Panc1 (cell line): ENCODE measurements at regions not wholly inside any gene's neighbourhood (a gene's known extent, or its start where the extent isn't known, plus 50 kb on each side); places are given as distances from the start of the nearest gene placed in this dataset.
A peak's percentile ranks its signal among the peaks of the same experiment; 100 is the strongest.

ENCODE experiments used
- ATAC-seq: fragments of 200-7000 bp; cut with Tn5 transposase; 2 replicates; pipeline ENCODE4 v1.9.1; 2020; ENCODE audit warnings: mild to moderate bottlenecking, moderate library complexity
- BruUV-seq: library from RNA; stranded (reverse); fragments of 400-500 nt; replicated peaks from 2 replicates; lab custom pipeline; 2021; lab: Mats Ljungman, UMichigan
- CTCF ChIA-PET: fragments of 300-600 bp; sonication (Branson Sonifier 250); formaldehyde crosslinking; loops from one replicate; lab custom pipeline; 2022; ENCODE audit warnings: antibody characterized with exemption; lab: Charles Lee
- POLR2A ChIA-PET: fragments of 300-600 bp; sonication (Branson Sonifier 250); formaldehyde crosslinking; loops from one replicate; lab custom pipeline; 2022; ENCODE audit warnings: antibody characterized with exemption; lab: Charles Lee
- DNase-seq: peaks from one replicate; pipeline ENCODE4 v3.0.0-alpha.2; 2010; ENCODE audit warnings: low read depth, low spot score
- H3K27ac ChIP-seq: 2 replicates; pipeline ENCODE4 v1.5.1; 2011; ENCODE audit warnings: mild to moderate bottlenecking, low read length, inconsistent platforms
- H3K27me3 ChIP-seq: fragments of 200-500 bp; sonication (Bioruptor generic); 2 replicates; pipeline ENCODE4 v1.6.0; 2014; ENCODE audit warnings: low read length, inconsistent platforms; ENCODE audit not compliant: control insufficient read depth, insufficient read depth
- H3K36me3 ChIP-seq: fragments of 200-500 bp; sonication (Bioruptor generic); 2 replicates; pipeline ENCODE4 v1.5.1; 2014; ENCODE audit warnings: inconsistent platforms, mild to moderate bottlenecking, low read length, moderate library complexity; ENCODE audit not compliant: control insufficient read depth, insufficient read depth
- H3K4me1 ChIP-seq: 2 replicates; pipeline ENCODE4 v1.5.1; 2011; ENCODE audit warnings: inconsistent platforms, mild to moderate bottlenecking, low read length, moderate library complexity; ENCODE audit not compliant: control insufficient read depth, insufficient read depth
- H3K4me3 ChIP-seq, 2 experiments: 2 replicates each; pipeline ENCODE4 v1.5.1; 2011 to 2012; ENCODE audit warnings: low read depth in 2 of 2, low read length in 2 of 2, mild to moderate bottlenecking in 2 of 2, inconsistent platforms in 1 of 2, moderate library complexity in 1 of 2
- H3K9me3 ChIP-seq: fragments of 200-500 bp; sonication (Bioruptor generic); 2 replicates; pipeline ENCODE4 v1.5.1; 2014; ENCODE audit warnings: low read depth, mild to moderate bottlenecking, inconsistent platforms, low read length, moderate library complexity; ENCODE audit not compliant: control insufficient read depth, insufficient read depth
- POLR2AphosphoS5 ChIP-seq: IDR thresholded peaks from 2 replicates; pipeline ENCODE4 v1.6.1; 2012; ENCODE audit warnings: mild to moderate bottlenecking, low read depth, low read length, moderate library complexity
- REST ChIP-seq, 2 experiments: IDR thresholded peaks; 2 replicates each; pipeline ENCODE4 v1.6.1; 2011 to 2012; ENCODE audit warnings: low read depth in 2 of 2, control low read depth in 1 of 2, low read length in 1 of 2, mild to moderate bottlenecking in 1 of 2, moderate library complexity in 1 of 2; ENCODE audit not compliant: insufficient read depth in 1 of 2
- SIN3A ChIP-seq: IDR thresholded peaks from 2 replicates; pipeline ENCODE4 v1.6.1; 2012; ENCODE audit warnings: low read depth, mild to moderate bottlenecking, low read length, moderate library complexity, borderline replicate concordance; ENCODE audit not compliant: insufficient read depth
- TCF7L2 ChIP-seq: IDR thresholded peaks from 2 replicates; pipeline ENCODE4 v1.6.1; 2011; ENCODE audit warnings: mild to moderate bottlenecking, low read depth, low read length, inconsistent platforms
- in situ Hi-C: cut with HindIII; loops from 2 replicates; pipeline ENCODE4 v1.10.0; 2016; ENCODE audit warnings: low sequenced_read_pairs, low pct_unique_long_range_greater_than_20kb
- intact Hi-C: fragments of 100-400 bp; cut with micrococcal nuclease; formaldehyde crosslinking; loops from one replicate; pipeline ENCODE4 v1.10.0; 2022; ENCODE audit not compliant: unreplicated experiment
- TF ChIP-seq, protein P1 (sequence below): fragments of 450-650 bp; IDR thresholded peaks from 2 replicates; pipeline ENCODE4 v1.5.1; 2017; ENCODE audit warnings: mild to moderate bottlenecking

DNA sequence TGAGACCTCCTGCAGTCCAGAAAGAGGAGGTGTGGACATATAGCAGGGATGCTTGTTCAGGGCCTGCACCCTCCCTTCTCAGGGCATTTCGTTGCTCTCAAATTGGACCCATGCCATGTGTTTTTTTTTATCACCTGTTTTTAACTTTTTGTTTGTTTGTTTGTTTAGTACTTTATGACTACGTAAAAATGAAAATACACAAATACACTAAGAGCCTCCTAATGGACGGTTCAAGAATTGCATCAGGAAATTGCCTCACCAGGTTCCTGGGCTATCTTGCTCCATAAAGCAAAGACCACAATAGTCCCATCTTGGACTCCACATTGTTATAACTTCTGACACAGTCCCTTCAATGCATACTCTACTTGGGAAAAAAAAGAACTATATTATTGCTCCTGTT is 1685.9 kb upstream of the TENM3 start:
- Histone ChIP-seq H3K9me3 (no peaks in the 10 kb centered on the region), H3K4me1 (no peaks in the 10 kb centered on the region), H3K27ac (no peak overlapping the region), H3K27me3 (no peaks in the 10 kb centered on the region), H3K36me3 (no peaks in the 10 kb centered on the region), H3K4me3 (no peak overlapping the region)
- no peak for ATAC-seq
- TF ChIP-seq, protein P1, sequence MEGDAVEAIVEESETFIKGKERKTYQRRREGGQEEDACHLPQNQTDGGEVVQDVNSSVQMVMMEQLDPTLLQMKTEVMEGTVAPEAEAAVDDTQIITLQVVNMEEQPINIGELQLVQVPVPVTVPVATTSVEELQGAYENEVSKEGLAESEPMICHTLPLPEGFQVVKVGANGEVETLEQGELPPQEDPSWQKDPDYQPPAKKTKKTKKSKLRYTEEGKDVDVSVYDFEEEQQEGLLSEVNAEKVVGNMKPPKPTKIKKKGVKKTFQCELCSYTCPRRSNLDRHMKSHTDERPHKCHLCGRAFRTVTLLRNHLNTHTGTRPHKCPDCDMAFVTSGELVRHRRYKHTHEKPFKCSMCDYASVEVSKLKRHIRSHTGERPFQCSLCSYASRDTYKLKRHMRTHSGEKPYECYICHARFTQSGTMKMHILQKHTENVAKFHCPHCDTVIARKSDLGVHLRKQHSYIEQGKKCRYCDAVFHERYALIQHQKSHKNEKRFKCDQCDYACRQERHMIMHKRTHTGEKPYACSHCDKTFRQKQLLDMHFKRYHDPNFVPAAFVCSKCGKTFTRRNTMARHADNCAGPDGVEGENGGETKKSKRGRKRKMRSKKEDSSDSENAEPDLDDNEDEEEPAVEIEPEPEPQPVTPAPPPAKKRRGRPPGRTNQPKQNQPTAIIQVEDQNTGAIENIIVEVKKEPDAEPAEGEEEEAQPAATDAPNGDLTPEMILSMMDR = peak; percentile 6; the same call in 1 of the 2 replicates
- TF ChIP-seq POLR2AphosphoS5 = no peak
- in situ Hi-C loops (no loop called here), intact Hi-C loops (no loop called here)
- ChIA-PET CTCF (no interaction called here), POLR2A (no interaction called here)
- peak; percentile 4 for DNase-seq
- no TSS peak for BruUV-seq

DNA sequence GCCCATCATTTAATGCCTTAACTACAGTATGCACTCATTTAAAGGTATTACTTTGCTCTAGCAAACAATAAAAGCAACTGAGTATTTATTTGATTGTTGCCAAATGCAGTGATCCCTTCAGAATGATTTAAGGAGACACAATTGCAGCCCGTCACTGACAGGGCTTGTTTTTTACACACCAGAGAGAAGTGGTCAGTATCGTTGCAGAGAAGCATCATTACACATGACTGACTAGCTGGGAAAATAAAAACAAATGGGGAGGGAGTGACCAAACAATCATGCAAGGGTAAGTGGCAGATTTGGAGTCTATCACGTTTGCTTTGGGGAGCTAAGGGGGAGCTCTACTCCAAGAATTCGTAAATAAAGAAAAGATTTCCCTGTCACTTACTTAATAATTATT is 1685.3 kb upstream of the TENM3 start:
- POLR2A ChIA-PET = no interaction called here
- H3K4me1 ChIP-seq = no peaks in the 10 kb centered on the region

More for the DNA sequence above, 1685.3 kb upstream of the TENM3 start:
- no peak for TF ChIP-seq REST (IDR thresholded peaks at IDR 0.05; ENCODE audit: insufficient read depth in 1 of 2, low read depth in 2 of 2, low read length in 1 of 2)
- TF ChIP-seq SIN3A = no peak
- no peak for TF ChIP-seq POLR2AphosphoS5
- TF ChIP-seq, protein P1 = no peak
- no peak for TF ChIP-seq TCF7L2
- H3K4me3 ChIP-seq = no peak overlapping the region
- no peak overlapping the region for H3K27ac ChIP-seq
- CTCF ChIA-PET = no interaction called here
- no peaks in the 10 kb centered on the region for H3K36me3 ChIP-seq
- in situ Hi-C loops (no loop called here), intact Hi-C loops (no loop called here)
- no peaks in the 10 kb centered on the region for H3K27me3 ChIP-seq
- no peaks in the 10 kb centered on the region for H3K9me3 ChIP-seq
- no peak for DNase-seq
- BruUV-seq = no TSS peak
- ATAC-seq = no peak
